ENCODE measurements at regions not wholly inside any gene's neighbourhood (a gene's known extent, or its start where the extent isn't known, plus 50 kb on each side); places are given as distances from the start of the nearest gene placed in this dataset.

DNA sequence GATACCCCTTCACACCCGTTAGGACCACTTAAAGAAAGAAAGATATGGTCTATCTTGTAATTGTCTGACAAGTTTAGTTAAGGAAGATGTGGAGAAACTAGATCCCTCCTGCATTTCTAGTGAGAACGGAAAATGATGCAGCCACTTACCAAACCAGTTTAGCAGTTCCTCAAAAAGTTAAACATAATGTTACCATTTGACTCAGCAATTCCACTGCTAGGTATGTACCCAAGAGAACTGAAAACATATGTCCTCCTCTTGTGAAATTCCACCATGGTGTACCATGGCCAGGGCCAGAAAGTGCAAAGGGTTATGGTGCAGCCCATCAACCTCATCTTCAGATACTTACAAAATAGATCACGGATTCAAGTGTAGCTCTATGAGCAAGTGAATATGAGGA is 79.0 kb upstream of the ID2 start:
- TF ChIP-seq, protein P1, sequence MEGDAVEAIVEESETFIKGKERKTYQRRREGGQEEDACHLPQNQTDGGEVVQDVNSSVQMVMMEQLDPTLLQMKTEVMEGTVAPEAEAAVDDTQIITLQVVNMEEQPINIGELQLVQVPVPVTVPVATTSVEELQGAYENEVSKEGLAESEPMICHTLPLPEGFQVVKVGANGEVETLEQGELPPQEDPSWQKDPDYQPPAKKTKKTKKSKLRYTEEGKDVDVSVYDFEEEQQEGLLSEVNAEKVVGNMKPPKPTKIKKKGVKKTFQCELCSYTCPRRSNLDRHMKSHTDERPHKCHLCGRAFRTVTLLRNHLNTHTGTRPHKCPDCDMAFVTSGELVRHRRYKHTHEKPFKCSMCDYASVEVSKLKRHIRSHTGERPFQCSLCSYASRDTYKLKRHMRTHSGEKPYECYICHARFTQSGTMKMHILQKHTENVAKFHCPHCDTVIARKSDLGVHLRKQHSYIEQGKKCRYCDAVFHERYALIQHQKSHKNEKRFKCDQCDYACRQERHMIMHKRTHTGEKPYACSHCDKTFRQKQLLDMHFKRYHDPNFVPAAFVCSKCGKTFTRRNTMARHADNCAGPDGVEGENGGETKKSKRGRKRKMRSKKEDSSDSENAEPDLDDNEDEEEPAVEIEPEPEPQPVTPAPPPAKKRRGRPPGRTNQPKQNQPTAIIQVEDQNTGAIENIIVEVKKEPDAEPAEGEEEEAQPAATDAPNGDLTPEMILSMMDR (IDR thresholded peaks at IDR 0.05 in 2 of 3, conservative IDR thresholded peaks at IDR 0.05 in 1 of 3; ENCODE audit: borderline replicate concordance in 1 of 3, insufficient read depth in 1 of 3, low read depth in 2 of 3, low read length in 2 of 3) = no peak
- TF ChIP-seq POLR2AphosphoS5 (IDR thresholded peaks at IDR 0.05; ENCODE audit: low read depth, low read length) (no peak), ZNF274 (IDR thresholded peaks at IDR 0.05; ENCODE audit: low read depth, low read length) (no peak), POLR2A (IDR thresholded peaks at IDR 0.05; ENCODE audit: borderline replicate concordance, extremely low read depth, insufficient read depth, insufficient read length) (no peak), YY1 (IDR thresholded peaks at IDR 0.05; ENCODE audit: extremely low read depth, insufficient replicate concordance, low read depth, low read length) (no peak), SIN3A (IDR thresholded peaks at IDR 0.05; ENCODE audit: low read depth) (no peak), ELF1 (IDR thresholded peaks at IDR 0.05; ENCODE audit: borderline replicate concordance, low read depth) (no peak), CEBPB (IDR thresholded peaks at IDR 0.05; ENCODE audit: low read depth) (no peak), EZH2 (IDR thresholded peaks at IDR 0.05) (no peak), RAD21 (IDR thresholded peaks at IDR 0.05; ENCODE audit: low read depth) (no peak), EZH2phosphoT487 (IDR thresholded peaks at IDR 0.05; ENCODE audit: borderline replicate concordance) (no peak)
- TF ChIP-seq, protein P2, sequence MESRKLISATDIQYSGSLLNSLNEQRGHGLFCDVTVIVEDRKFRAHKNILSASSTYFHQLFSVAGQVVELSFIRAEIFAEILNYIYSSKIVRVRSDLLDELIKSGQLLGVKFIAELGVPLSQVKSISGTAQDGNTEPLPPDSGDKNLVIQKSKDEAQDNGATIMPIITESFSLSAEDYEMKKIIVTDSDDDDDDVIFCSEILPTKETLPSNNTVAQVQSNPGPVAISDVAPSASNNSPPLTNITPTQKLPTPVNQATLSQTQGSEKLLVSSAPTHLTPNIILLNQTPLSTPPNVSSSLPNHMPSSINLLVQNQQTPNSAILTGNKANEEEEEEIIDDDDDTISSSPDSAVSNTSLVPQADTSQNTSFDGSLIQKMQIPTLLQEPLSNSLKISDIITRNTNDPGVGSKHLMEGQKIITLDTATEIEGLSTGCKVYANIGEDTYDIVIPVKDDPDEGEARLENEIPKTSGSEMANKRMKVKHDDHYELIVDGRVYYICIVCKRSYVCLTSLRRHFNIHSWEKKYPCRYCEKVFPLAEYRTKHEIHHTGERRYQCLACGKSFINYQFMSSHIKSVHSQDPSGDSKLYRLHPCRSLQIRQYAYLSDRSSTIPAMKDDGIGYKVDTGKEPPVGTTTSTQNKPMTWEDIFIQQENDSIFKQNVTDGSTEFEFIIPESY (IDR thresholded peaks at IDR 0.05; ENCODE audit: extremely low read depth, insufficient replicate concordance, low read length) = no peak
